IMR-90 (cell line): ENCODE measurements at regions not wholly inside any gene's neighbourhood (a gene's known extent, or its start where the extent isn't known, plus 50 kb on each side); places are given as distances from the start of the nearest gene placed in this dataset.

ENCODE experiments used
- ATAC-seq: fragments of 200-7000 bp; cut with Tn5 transposase; 2 replicates; pipeline ENCODE4 v1.9.1; 2020; ENCODE audit warnings: low read depth, mild to moderate bottlenecking, moderate library complexity
- BruUV-seq: library from RNA; stranded (reverse); fragments of 400-500 nt; replicated peaks from 2 replicates; lab custom pipeline; 2021; lab: Mats Ljungman, UMichigan
- CTCF ChIA-PET: fragments of 300-600 bp; formaldehyde crosslinking; extraction: SDS; loops from one replicate; lab custom pipeline; 2021; ENCODE audit warnings: antibody characterized with exemption; lab: Yijun Ruan, JAX
- POLR2A ChIA-PET: fragments of 300-600 bp; sonication (Branson Sonifier 250); formaldehyde crosslinking; loops from one replicate; lab custom pipeline; 2022; ENCODE audit warnings: antibody characterized with exemption; ENCODE audit not compliant: unreplicated experiment; lab: Charles Lee
- DNase-seq: peaks from one replicate; pipeline ENCODE4 v3.0.0; 2013
- H2AFZ ChIP-seq: replicated peaks from 2 replicates; pipeline ENCODE3; 2013; ENCODE audit warnings: low read length, mild to moderate bottlenecking; ENCODE audit not compliant: poor library complexity
- H2AK5ac ChIP-seq: 2 replicates; pipeline ENCODE4 v1.6.1; 2013; ENCODE audit warnings: low read depth, low read length, inconsistent platforms
- H2AK9ac ChIP-seq: replicated peaks from 2 replicates; pipeline ENCODE3; 2013; ENCODE audit warnings: mild to moderate bottlenecking, low read depth, low read length, moderate library complexity; ENCODE audit not compliant: poor library complexity
- H2BK120ac ChIP-seq: 2 replicates; pipeline ENCODE4 v1.6.1; 2013; ENCODE audit warnings: low read depth, low read length, inconsistent platforms
- H2BK15ac ChIP-seq: 3 replicates; pipeline ENCODE4 v1.6.1; 2013; ENCODE audit warnings: low read depth, low read length, inconsistent platforms
- H2BK20ac ChIP-seq: 2 replicates; pipeline ENCODE4 v1.6.1; 2013; ENCODE audit warnings: low read depth, mild to moderate bottlenecking, inconsistent platforms, low read length, moderate library complexity
- H2BK5ac ChIP-seq: 2 replicates; pipeline ENCODE4 v1.6.1; 2013; ENCODE audit warnings: mild to moderate bottlenecking, low read depth, low read length, inconsistent platforms; ENCODE audit not compliant: poor library complexity, severe bottlenecking
- H3K14ac ChIP-seq: replicated peaks from 2 replicates; pipeline ENCODE4 v1.6.1; 2013; ENCODE audit warnings: low read depth, low read length, inconsistent platforms
- H3K18ac ChIP-seq: 2 replicates; pipeline ENCODE4 v1.6.1; 2013; ENCODE audit warnings: low read depth, low read length, control low read depth
- H3K23ac ChIP-seq: 2 replicates; pipeline ENCODE4 v1.6.1; 2013; ENCODE audit warnings: low read depth, low read length, inconsistent platforms
- H3K27ac ChIP-seq: 2 replicates; pipeline ENCODE4 v1.5.1; 2013; ENCODE audit warnings: mild to moderate bottlenecking, control low read depth, low read length; ENCODE audit not compliant: insufficient read depth
- H3K27me3 ChIP-seq: 2 replicates; pipeline ENCODE4 v1.6.1; 2013; ENCODE audit warnings: low read length; ENCODE audit not compliant: control insufficient read depth, insufficient read depth
- H3K36me3 ChIP-seq: 2 replicates; pipeline ENCODE4 v1.6.1; 2013; ENCODE audit warnings: low read length, mixed read lengths; ENCODE audit not compliant: control insufficient read depth, insufficient read depth
- H3K4ac ChIP-seq: 2 replicates; pipeline ENCODE4 v1.6.1; 2013; ENCODE audit warnings: low read depth, low read length, inconsistent platforms
- H3K4me1 ChIP-seq: 2 replicates; pipeline ENCODE4 v1.6.1; 2013; ENCODE audit warnings: low read length, mixed read lengths; ENCODE audit not compliant: control insufficient read depth, insufficient read depth
- H3K4me2 ChIP-seq: 2 replicates; pipeline ENCODE4 v1.6.1; 2013; ENCODE audit warnings: low read depth, mild to moderate bottlenecking, control low read depth, low read length, moderate library complexity
- H3K4me3 ChIP-seq: 2 replicates; pipeline ENCODE4 v1.5.1; 2013; ENCODE audit warnings: low read depth, mild to moderate bottlenecking, control low read depth, low read length, moderate library complexity; ENCODE audit not compliant: insufficient read depth
- H3K56ac ChIP-seq: 2 replicates; pipeline ENCODE4 v1.6.1; 2013; ENCODE audit warnings: low read length, inconsistent platforms; ENCODE audit not compliant: insufficient read depth; ENCODE audit errors: extremely low read depth
- H3K79me1 ChIP-seq, 2 experiments: 2 replicates each; pipeline ENCODE4 v1.6.1; 2013; ENCODE audit warnings: low read length in 2 of 2, inconsistent platforms in 1 of 2, low read depth in 1 of 2
- H3K9ac ChIP-seq: 2 replicates; pipeline ENCODE4 v1.6.1; 2013; ENCODE audit warnings: low read depth, low read length, control low read depth
- H3K9me1 ChIP-seq: 2 replicates; pipeline ENCODE4 v1.6.1; 2013; ENCODE audit warnings: low read length, inconsistent platforms; ENCODE audit not compliant: insufficient read depth
- H3K9me3 ChIP-seq: 2 replicates; pipeline ENCODE4 v1.6.1; 2013; ENCODE audit warnings: low read length; ENCODE audit not compliant: control insufficient read depth, insufficient read depth
- H4K20me1 ChIP-seq: 2 replicates; pipeline ENCODE4 v1.6.1; 2013; ENCODE audit warnings: low read length, inconsistent platforms; ENCODE audit not compliant: insufficient read depth
- H4K5ac ChIP-seq: 2 replicates; pipeline ENCODE4 v1.6.1; 2013; ENCODE audit warnings: mild to moderate bottlenecking, low read depth, low read length, control low read depth
- H4K8ac ChIP-seq, 2 experiments: 2 replicates each; pipeline ENCODE4 v1.6.1; 2013; ENCODE audit warnings: low read depth in 2 of 2, low read length in 2 of 2, control low read depth in 1 of 2, inconsistent platforms in 1 of 2
- H4K91ac ChIP-seq: 2 replicates; pipeline ENCODE4 v1.6.1; 2013; ENCODE audit warnings: low read depth, low read length, inconsistent platforms; ENCODE audit not compliant: insufficient read depth
- CEBPB ChIP-seq: IDR thresholded peaks from 2 replicates; pipeline ENCODE4 v1.6.1; 2012; ENCODE audit warnings: low read depth, low read length, improper control_type of control experiment
- RAD21 ChIP-seq: IDR thresholded peaks from 2 replicates; pipeline ENCODE4 v1.6.1; 2012; ENCODE audit warnings: low read length, improper control_type of control experiment
- WGBS, 2 experiments: methylation state at CpG; one replicate each; pipeline versions ENCODE4 v1.1.5 to v1.1.7; 2013; ENCODE audit warnings: missing lambda C conversion rate in 2 of 2; ENCODE audit not compliant: insufficient read length in 1 of 2; ENCODE audit errors: extremely low coverage in 2 of 2; 5-methylcytosine and 5-hydroxymethylcytosine counted together
- dilution Hi-C: fragments of 300-500 bp; cut with HindIII; formaldehyde crosslinking; loops from one replicate; pipeline ENCODE4 v1.14.3; 2018; ENCODE audit warnings: low sequenced_read_pairs; ENCODE audit not compliant: unreplicated experiment
- in situ Hi-C: fragments of 300-500 bp; cut with MboI; formaldehyde crosslinking; loops from 3 replicates; pipeline ENCODE4 v1.14.3; 2019; ENCODE audit warnings: low sequenced_read_pairs, inconsistent platforms, mixed read lengths
- intact Hi-C: fragments of 100-400 bp; cut with micrococcal nuclease; formaldehyde crosslinking; loops from 2 replicates; pipeline ENCODE4 v1.10.0; 2022

DNA sequence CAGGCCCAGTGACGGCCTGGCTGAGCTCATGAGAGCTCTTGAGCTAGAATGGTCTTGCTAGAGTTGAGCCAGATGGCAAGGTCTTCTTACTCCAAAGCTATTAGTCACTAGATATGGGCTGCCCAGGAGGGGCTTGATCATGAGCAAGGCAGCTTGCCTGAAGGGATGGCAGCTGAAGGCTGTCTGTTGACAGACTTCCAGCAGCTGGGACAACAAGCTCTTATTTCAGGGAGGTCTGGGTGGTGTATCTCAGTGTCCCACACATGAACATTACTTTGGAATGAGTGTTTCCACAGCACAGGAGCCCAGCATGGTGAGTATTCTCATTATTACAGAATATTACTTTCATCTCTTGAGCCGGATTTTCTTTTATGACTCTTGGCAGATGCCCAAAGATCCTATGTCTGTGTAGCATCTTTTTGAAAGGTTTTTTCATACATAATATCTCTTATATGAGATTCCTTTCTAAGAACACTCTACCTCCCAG lies 414.1 kb downstream of the ARHGEF28 start:
- H4K8ac ChIP-seq = no peak overlapping the region
- DNase-seq = peak; percentile 90

More for the DNA sequence above, 414.1 kb downstream of the ARHGEF28 start:
- no peak overlapping the region for H3K56ac ChIP-seq
- no peak overlapping the region for H3K23ac ChIP-seq
- H4K5ac ChIP-seq = no peak overlapping the region
- no TSS peak for BruUV-seq
- CTCF ChIA-PET = interaction anchor here (0.8 kb wide), 1 partner anchor 609 kb away, joined by 3 read pairs; no protein-coding TSS in a partner anchor
- H3K4me1 ChIP-seq = peaks cover 3% of the 10 kb centered on the region; the same call in 1 of the 2 replicates
- H3K27ac ChIP-seq = no peak overlapping the region
- no peak overlapping the region for H3K4me2 ChIP-seq
- intact Hi-C loops (loop anchor here (5.0 kb wide), 1 partner anchor 112 kb away; no protein-coding TSS in a partner anchor), dilution Hi-C loops (no loop called here), in situ Hi-C loops (no loop called here)
- TF ChIP-seq RAD21 (peak; percentile 23; the same call in 1 of the 2 replicates), CEBPB (no peak)
- H2AK5ac ChIP-seq = no peak overlapping the region
- no peak overlapping the region for H4K91ac ChIP-seq
- H3K36me3 ChIP-seq = no peaks in the 10 kb centered on the region
- H2AK9ac ChIP-seq = no peak overlapping the region
- H4K20me1 ChIP-seq = no peaks in the 10 kb centered on the region
- no peak overlapping the region for H3K18ac ChIP-seq
- no peaks in the 10 kb centered on the region for H3K27me3 ChIP-seq
- no peak overlapping the region for H2BK120ac ChIP-seq
- no peak overlapping the region for H2BK20ac ChIP-seq
- H2AFZ ChIP-seq = peak overlapping the region; percentile 2
- H2BK15ac ChIP-seq = no peak overlapping the region
- no peak overlapping the region for H3K4ac ChIP-seq
- no peak overlapping the region for H2BK5ac ChIP-seq
- WGBS, 2 experiments = no CpG with 5 or more reads among the region's 2 CpGs
- H3K9ac ChIP-seq = no peak overlapping the region
- H3K79me1 ChIP-seq = no peaks in the 10 kb centered on the region
- POLR2A ChIA-PET = interaction anchor here (0.9 kb wide), 1 partner anchor 600 kb away, joined by 3 read pairs; the partner anchor contains the start of gene ENC1
- peaks cover 4% of the 10 kb centered on the region; the same call in 1 of the 2 replicates for H3K9me1 ChIP-seq
- no peaks in the 10 kb centered on the region for H3K9me3 ChIP-seq
- peak; percentile 61 for ATAC-seq
- H3K4me3 ChIP-seq = no peak overlapping the region
- no peak overlapping the region for H3K14ac ChIP-seq
